ENCODE measurements at regions not wholly inside any gene's neighbourhood (a gene's known extent, or its start where the extent isn't known, plus 50 kb on each side); places are given as distances from the start of the nearest gene placed in this dataset.

GRCh38 chr9:103126494-103126893 lies 131.4 kb downstream of the CYLC2 start:
- CTCF ChIA-PET, result no interaction called here
- H3K9me3 ChIP-seq, result peaks cover 14% of the 10 kb centered on the region

GRCh38 chr9:103139891-103140290 lies 144.8 kb downstream of the CYLC2 start:
- Histone ChIP-seq H3K9me3 (no peaks in the 10 kb centered on the region), H3K27me3 (replicated peaks; ENCODE audit: control insufficient read depth, insufficient read depth, low read length) (no peaks in the 10 kb centered on the region), H3K36me3 (ENCODE audit: control insufficient read depth, insufficient read depth, low read length) (no peaks in the 10 kb centered on the region), H3K4me1 (no peaks in the 10 kb centered on the region), H3K4me3 (ENCODE audit: low read depth, low read length) (no peak overlapping the region)
- Mint-ChIP-seq H3K4me1 (ENCODE audit: low read depth, unreplicated experiment) (no peaks in the 10 kb centered on the region), H3K27ac (ENCODE audit: unreplicated experiment) (no peak overlapping the region), H3K36me3 (ENCODE audit: insufficient read depth, unreplicated experiment) (no peaks in the 10 kb centered on the region), H3K27me3 (ENCODE audit: insufficient read depth, unreplicated experiment) (no peaks in the 10 kb centered on the region), H3K4me3 (ENCODE audit: unreplicated experiment) (no peak overlapping the region), H3K9me3 (ENCODE audit: unreplicated experiment) (peaks cover under 1% of the 10 kb centered on the region)
- ChIA-PET POLR2A (no interaction called here), CTCF (no interaction called here)
- no TSS peak for BruUV-seq (replicated peaks)
- TF ChIP-seq CTCF (IDR thresholded peaks at IDR 0.05; ENCODE audit: insufficient read depth in 1 of 2, low read depth in 1 of 2, low read length in 1 of 2, severe bottlenecking in 1 of 2, unreplicated experiment in 1 of 2), result no peak
- no peak for DNase-seq
- intact Hi-C loops (cut with micrococcal nuclease; ENCODE audit: unreplicated experiment), result no loop called here

More at GRCh38 chr9:103126494-103126893, 131.4 kb downstream of the CYLC2 start:
- no TSS peak for BruUV-seq (replicated peaks)
- POLR2A ChIA-PET, result no interaction called here
- Mint-ChIP-seq H3K27me3 (ENCODE audit: insufficient read depth, unreplicated experiment) (no peaks in the 10 kb centered on the region), H3K36me3 (ENCODE audit: insufficient read depth, unreplicated experiment) (no peaks in the 10 kb centered on the region), H3K27ac (ENCODE audit: unreplicated experiment) (no peak overlapping the region), H3K9me3 (ENCODE audit: unreplicated experiment) (peaks cover 21% of the 10 kb centered on the region), H3K4me1 (ENCODE audit: low read depth, unreplicated experiment) (no peaks in the 10 kb centered on the region), H3K4me3 (ENCODE audit: unreplicated experiment) (no peak overlapping the region)
- no peak for TF ChIP-seq CTCF (IDR thresholded peaks at IDR 0.05; ENCODE audit: insufficient read depth in 1 of 2, low read depth in 1 of 2, low read length in 1 of 2, severe bottlenecking in 1 of 2, unreplicated experiment in 1 of 2)
- H3K4me1 ChIP-seq, result no peaks in the 10 kb centered on the region
- H3K27me3 ChIP-seq (replicated peaks; ENCODE audit: control insufficient read depth, insufficient read depth, low read length), result no peaks in the 10 kb centered on the region
- H3K36me3 ChIP-seq (ENCODE audit: control insufficient read depth, insufficient read depth, low read length), result no peaks in the 10 kb centered on the region
- intact Hi-C loops (cut with micrococcal nuclease; ENCODE audit: unreplicated experiment), result no loop called here
- H3K4me3 ChIP-seq (ENCODE audit: low read depth, low read length), result no peak overlapping the region
- DNase-seq, result no peak

GRCh38 chr9:103152473-103152872 lies 157.3 kb downstream of the CYLC2 start:
- no peak for TF ChIP-seq CTCF (IDR thresholded peaks at IDR 0.05; ENCODE audit: insufficient read depth in 1 of 2, low read depth in 1 of 2, low read length in 1 of 2, severe bottlenecking in 1 of 2, unreplicated experiment in 1 of 2)
- no peaks in the 10 kb centered on the region for H3K27me3 Mint-ChIP-seq (ENCODE audit: insufficient read depth, unreplicated experiment)
- H3K27ac Mint-ChIP-seq (ENCODE audit: unreplicated experiment), result no peak overlapping the region
- no peaks in the 10 kb centered on the region for H3K36me3 Mint-ChIP-seq (ENCODE audit: insufficient read depth, unreplicated experiment)
- H3K36me3 ChIP-seq (ENCODE audit: control insufficient read depth, insufficient read depth, low read length), result no peaks in the 10 kb centered on the region
- CTCF ChIA-PET, result interaction anchor here (0.8 kb wide), 1 partner anchor 168 kb away, joined by 3 read pairs; no protein-coding TSS in a partner anchor
- H3K4me3 ChIP-seq (ENCODE audit: low read depth, low read length), result no peak overlapping the region
- peaks cover 29% of the 10 kb centered on the region for H3K9me3 Mint-ChIP-seq (ENCODE audit: unreplicated experiment)
- no peaks in the 10 kb centered on the region for H3K4me1 Mint-ChIP-seq (ENCODE audit: low read depth, unreplicated experiment)
- H3K9me3 ChIP-seq, result no peaks in the 10 kb centered on the region
- no peaks in the 10 kb centered on the region for H3K4me1 ChIP-seq
- POLR2A ChIA-PET, result no interaction called here
- H3K27me3 ChIP-seq (replicated peaks; ENCODE audit: control insufficient read depth, insufficient read depth, low read length), result no peaks in the 10 kb centered on the region
- DNase-seq, result no peak
- H3K4me3 Mint-ChIP-seq (ENCODE audit: unreplicated experiment), result no peak overlapping the region
- intact Hi-C loops (cut with micrococcal nuclease; ENCODE audit: unreplicated experiment), result no loop called here
- no TSS peak for BruUV-seq (replicated peaks)

All from Caco-2 (cell line).